HG03565 (cell line): ENCODE measurements at regions not wholly inside any gene's neighbourhood (a gene's known extent, or its start where the extent isn't known, plus 50 kb on each side); places are given as distances from the start of the nearest gene placed in this dataset.
"Not testable (repeated sequence)": the region's sequence is repeated elsewhere in the genome, so short reads cannot be mapped to it uniquely, and the experiment has no call there.

Experiments
- ATAC-seq: cut with Tn5 transposase; IDR thresholded peaks from one replicate; pipeline ENCODE4 v1.9.1; 2021; ENCODE audit warnings: mild to moderate bottlenecking, moderate library complexity; ENCODE audit not compliant: unreplicated experiment

DNA sequence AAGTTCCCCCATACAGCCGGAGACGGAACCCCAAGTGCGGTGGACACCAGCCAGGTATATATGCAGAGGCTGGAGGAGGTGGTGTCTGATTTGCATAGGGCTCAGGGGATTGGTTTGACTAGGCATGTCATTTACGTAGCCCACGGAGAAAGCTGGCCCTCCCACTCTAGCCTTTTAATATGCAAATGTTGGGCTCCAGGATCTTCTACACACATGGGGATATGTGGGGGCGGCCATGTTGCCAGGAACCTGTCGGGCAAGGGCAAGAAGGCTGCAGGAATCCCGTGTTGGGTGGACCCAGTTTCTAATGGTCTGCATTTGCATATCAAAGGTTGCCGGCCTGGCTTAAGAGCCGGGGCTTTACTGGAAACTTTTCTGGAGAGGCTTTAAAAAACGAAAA is 57.4 kb downstream of the FTHL17 start:
- not testable (repeated sequence) for ATAC-seq

GRCh38 chrX:31012509-31013025 is 59.3 kb downstream of the FTHL17 start:
- no peak for ATAC-seq

GRCh38 chrX:31007321-31007720 is 64.5 kb downstream of the FTHL17 start:
- no peak for ATAC-seq

- ATAC-seq: no peak
Measured at GRCh38 chrX:31006027-31006426, 65.8 kb downstream of the FTHL17 start.

DNA sequence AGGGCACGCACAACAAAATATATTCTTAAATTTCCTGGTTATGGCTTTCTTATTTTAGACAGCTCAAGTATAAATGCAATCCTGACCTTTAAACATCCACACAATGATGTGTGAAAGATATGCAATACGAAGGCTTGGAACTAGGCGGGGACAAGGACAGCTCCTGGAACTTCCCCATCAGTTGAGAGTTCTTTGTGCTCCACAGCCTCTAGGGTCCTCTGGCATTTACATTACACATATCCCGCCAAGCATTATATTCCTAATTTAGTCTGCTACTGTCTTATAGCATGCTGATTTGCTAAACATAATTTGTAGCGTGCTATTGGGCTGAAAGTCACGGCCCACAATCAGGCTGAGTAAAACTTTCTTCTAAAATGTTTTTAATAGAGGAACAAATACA is 74.4 kb downstream of the FTHL17 start:
- no peak for ATAC-seq

DNA sequence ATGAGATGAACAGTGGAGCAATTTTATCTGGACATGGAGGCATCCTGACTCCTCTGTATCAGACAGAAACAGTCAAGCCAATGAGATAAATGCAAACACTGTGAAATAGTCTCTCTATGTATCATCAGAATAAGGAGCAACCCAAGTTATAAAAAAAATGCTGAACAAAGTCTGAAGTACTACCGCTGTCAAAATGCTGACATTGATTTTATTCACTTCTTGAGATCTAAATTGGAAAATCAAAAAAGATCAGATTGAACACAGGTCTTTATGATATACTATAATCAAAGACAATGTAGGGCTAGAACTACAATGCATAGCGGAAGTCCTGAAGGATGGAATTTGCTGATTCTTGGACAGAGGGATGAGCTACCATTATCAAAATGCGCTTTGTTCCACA is 76.1 kb downstream of the FTHL17 start:
- no peak for ATAC-seq

GRCh38 chrX:30995060-30995700 is 76.7 kb downstream of the FTHL17 start:
- ATAC-seq: no peak

GRCh38 chrX:30994018-30994417 is 77.8 kb downstream of the FTHL17 start:
- ATAC-seq: not testable (repeated sequence)

- no peak for ATAC-seq
Measured at GRCh38 chrX:30992381-30992904, 79.4 kb downstream of the FTHL17 start.

GRCh38 chrX:30990361-30990760 is 81.5 kb downstream of the FTHL17 start:
- no peak for ATAC-seq

DNA sequence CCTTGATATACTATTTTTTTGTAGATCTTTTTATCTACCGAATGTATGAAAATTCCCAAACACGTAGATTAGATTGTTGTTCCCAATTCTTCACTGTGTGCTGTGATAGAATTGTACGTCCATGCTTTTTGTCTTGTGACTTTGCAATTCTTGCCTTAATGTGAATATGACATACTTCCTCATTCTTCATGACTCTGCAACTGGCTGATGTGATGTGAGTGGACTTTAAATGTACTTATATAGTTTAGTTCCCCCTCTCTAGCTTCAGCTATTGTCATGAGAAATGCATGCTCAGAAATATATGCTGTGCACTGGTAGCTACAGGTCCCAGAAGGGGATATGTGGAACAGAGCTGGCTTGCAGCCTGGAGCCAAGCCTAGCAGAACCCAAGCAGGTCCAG is 89.4 kb downstream of the FTHL17 start:
- no peak for ATAC-seq

DNA sequence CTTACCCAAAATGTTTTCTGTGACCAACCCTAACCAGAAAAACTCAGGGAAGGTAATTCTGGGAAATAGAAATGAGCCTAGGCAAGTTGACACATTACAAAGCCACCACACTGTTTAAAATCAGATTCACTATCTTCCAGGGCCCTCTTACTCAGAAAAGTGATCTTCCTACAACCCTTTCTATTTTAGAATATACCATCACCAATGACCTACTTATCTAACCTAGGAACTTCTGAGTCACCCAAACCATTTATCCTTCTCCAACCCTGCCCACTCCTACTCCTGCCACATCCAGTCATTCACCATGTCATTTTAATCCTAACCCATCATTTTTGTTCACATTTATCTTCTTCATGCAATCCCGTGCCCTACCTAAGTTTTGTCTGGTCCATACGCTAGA is 89.9 kb downstream of the FTHL17 start:
- ATAC-seq: no peak

DNA sequence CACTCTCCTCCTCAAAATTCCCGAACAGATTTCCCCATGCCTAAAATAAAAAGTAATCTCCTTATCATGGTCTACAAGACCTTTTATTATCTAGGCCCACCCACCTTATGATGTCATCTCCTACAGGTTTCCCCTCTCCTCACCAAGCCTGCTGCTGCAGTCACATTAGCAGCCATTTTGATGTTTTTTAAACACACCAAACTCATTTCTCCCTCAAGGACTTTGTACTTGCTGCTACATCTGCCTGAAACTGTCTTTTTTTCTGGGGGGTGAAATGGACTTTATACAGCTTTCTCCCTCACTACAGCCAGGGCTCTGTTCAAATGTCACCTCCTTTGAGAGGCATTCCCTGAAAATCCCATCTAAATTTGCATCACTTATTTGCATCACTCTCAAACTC is 90.2 kb upstream of the TAB3 start:
- ATAC-seq: no peak

DNA sequence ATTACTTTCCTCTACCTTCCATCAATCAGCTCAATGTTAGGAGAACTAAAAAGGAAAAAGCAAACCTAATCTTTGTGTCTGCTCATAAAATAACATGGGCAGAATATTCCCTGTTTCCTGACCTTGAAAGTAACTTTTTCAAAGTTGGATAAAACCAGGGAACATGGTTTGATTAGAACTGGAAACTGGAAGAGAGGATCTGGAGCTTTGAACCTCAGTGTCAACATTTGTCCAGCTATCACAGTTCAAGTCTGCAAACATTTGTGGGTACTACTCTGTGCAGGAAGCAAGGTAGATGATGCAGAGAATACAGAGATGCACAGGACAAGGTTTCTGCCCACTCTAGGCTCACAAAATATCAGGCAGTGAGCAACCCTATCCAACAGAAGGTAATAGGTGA is 86.4 kb upstream of the TAB3 start:
- no peak for ATAC-seq

DNA sequence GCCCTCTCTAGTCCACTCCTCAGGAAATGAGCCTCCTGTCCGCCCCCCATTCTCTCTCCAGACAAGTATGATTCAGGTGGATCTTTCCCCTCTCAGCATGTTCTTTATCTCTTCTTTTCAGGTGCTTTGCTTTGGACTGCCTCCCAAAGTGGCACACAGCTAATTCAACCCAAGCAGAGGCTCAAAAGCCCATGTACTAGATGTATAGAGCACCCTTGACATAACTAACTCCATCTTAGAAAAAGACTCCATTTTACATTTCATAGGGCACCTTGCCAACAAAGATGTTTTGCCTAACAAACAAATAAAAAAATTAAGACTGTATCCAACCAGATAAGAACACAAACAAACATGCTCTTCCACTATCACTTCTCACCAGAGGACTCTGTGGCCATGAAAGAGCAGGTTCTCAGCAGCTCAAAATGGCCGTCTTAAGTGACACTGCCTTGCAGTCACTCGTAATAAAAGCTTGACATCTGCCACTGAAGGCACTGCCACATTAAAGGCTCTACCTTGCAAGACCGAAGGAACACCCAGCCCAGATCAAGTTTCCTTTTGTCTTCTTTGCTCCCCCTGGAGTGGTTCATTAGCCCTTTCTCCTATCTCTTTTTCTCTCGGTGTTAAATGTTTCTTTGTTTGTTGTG is 84.9 kb upstream of the TAB3 start:
- no peak for ATAC-seq

- ATAC-seq: peak; percentile 95
Measured at GRCh38 chrX:30971774-30972603, 82.9 kb upstream of the TAB3 start.

DNA sequence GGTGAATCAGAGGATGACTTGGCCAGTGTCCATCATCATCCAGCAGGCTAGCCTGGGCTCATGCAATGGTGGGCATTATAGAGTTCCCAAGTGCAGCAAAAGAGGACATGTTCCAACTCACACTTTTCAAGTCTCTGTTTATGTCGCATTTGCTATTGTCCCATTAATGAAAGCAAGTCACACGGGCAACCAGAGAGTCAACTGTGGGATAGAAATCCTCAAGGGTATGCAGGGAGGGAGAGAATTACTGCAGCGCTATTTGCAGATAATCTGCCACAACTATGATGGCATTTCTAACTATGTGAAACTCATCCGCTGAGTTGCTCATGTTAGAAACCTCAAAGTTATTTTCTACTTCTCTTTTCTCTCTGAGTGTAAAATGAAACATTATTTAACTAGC is 78.5 kb upstream of the TAB3 start:
- no peak for ATAC-seq

DNA sequence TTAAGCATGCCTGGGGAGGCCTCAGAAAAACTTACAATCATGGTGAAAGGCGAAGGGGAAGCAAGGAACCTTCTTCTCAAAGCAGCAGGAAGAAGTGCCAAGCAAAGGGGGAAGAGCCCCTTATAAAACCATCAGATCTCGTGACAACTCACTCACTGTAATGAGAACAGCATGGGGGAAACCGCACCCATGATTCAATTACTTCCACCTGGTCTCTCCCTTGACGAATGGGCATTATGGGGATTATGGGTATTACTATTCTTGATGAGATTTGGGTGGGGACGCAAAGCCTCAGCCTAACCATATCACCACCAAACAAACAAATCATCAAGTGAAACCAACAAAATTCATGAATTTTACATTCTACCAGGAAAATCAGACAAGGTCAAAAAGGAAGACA is 76.7 kb upstream of the TAB3 start:
- ATAC-seq: no peak

DNA sequence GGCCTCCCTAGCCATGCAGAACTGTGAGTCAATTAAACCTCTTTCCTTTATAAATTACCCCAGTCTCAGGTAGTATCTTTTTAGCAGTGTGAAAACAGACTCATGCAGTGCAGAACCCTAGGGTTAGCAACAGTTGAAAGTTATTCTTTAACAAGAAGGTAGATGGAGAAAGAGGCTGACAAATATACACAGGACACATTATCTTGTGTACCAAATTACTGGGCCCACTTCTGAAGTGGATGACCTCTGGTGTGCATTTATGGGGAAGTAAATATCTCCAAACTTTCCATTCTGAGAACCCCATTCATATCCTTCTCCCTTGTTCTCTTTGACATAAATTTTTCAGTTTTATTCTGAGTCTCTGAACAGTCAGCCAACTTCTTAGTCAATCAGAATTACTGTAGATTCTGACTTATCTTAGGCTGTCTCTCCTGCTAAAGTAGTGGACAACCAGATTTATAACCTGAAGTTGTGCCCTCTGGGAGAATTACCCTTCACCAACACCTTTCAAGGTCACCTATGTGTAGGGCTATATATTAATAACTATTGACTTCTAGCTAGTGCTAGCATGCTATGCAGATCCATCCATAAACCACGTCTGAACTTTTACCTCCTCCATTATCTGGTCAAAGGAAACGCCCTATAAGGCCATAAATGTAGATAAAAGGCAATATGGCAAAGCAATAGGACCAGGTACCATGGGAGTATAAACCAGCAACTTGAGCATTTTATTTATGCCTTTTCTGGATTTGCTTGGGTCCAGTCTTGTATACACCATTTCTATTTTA is 72.5 kb upstream of the TAB3 start:
- no peak for ATAC-seq

GRCh38 chrX:30957753-30958152 is 68.7 kb upstream of the TAB3 start:
- no peak for ATAC-seq

DNA sequence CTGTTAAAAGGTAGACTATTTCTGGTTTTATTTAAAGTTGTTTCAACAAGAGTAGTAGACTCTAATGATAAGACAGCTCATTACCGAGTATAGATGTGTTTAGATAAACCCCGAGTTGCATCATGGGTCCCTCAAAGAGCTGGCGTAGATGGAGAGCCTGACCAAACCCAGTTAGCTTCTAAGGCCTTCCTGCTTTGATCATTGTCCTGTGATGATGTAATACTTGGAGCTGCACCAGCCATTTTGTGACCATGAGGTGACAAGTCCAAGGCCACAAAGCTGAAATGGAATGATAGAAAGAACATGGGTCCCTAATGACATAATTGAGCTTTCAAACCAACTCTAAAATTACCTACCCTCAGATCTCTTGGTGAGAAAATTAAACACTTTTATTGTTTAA is 66.6 kb upstream of the TAB3 start:
- no peak for ATAC-seq
